B cell (primary cell): ENCODE measurements at regions not wholly inside any gene's neighbourhood (a gene's known extent, or its start where the extent isn't known, plus 50 kb on each side); places are given as distances from the start of the nearest gene placed in this dataset.

Source experiments
- CTCF ChIP-seq: fragments of 200-600 bp; IDR thresholded peaks from one replicate; pipeline ENCODE4 v1.8.0; 2022; ENCODE audit warnings: antibody characterized with exemption, mild to moderate bottlenecking
- EZH2 ChIP-seq: IDR thresholded peaks from 2 replicates; pipeline ENCODE4 v1.6.1; 2012; ENCODE audit warnings: borderline replicate concordance, low read depth, mild to moderate bottlenecking, moderate library complexity, low read length; ENCODE audit not compliant: insufficient read depth, poor library complexity, severe bottlenecking

GRCh38 chr6:169866668-169867521 lies 115.5 kb downstream of the ERMARD start:
- no peak for TF ChIP-seq CTCF
- no peak for TF ChIP-seq EZH2
